ENCODE measurements at regions not wholly inside any gene's neighbourhood (a gene's known extent, or its start where the extent isn't known, plus 50 kb on each side); places are given as distances from the start of the nearest gene placed in this dataset.
"Not testable (repeated sequence)": the region's sequence is repeated elsewhere in the genome, so short reads cannot be mapped to it uniquely, and the experiment has no call there.

DNA sequence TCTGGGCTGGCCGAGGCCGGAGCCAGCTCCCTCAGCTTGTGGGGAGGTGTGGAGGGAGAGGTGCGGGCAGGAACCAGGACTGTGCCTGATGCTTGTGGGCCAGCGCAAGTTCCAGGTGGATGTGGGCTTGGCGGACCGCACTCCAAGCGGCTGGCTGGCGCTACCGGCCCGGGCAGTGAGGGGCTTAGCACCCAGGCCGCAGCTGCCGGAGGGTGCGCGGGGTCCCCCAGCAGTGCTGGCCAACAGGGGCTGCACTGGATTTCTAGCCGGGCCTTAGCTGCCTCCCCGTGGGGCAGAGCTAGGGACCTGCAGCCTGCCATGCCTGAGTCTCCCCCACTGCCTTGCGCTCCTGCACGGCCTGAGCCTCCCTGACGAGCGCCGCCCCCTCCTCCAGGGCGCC lies 242.8 kb downstream of the CCSER2 start:
- DNase-seq (ENCODE audit: low read depth, low spot score): no peak

- peak; percentile 7 for DNase-seq (ENCODE audit: low read depth, low spot score)
Observed at GRCh38 chr10:84574102-84574501, 245.7 kb downstream of the CCSER2 start.

DNA sequence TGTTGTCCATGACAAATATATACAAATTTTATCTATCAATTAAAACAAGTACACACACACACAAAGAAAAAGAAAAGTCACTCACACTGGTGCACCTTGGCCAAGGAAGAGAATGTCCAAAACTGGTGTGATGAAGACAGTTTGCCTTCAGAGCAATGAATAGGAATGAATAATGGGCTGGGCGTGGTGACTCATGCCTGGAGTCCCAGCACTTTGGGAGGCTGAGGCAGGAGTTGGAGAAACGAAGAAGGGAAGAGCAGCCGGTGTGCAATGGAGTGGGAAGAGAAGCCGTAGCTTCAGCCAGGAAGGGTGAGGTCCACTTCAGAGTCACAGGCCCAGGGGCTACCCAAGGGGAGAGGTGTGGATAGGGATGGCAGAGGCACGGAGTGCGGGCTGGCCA lies 253.6 kb downstream of the CCSER2 start:
- no peak for DNase-seq (ENCODE audit: low read depth, low spot score)

GRCh38 chr10:84583501-84583900 lies 255.1 kb downstream of the CCSER2 start:
- DNase-seq (ENCODE audit: low read depth, low spot score): no peak

DNA sequence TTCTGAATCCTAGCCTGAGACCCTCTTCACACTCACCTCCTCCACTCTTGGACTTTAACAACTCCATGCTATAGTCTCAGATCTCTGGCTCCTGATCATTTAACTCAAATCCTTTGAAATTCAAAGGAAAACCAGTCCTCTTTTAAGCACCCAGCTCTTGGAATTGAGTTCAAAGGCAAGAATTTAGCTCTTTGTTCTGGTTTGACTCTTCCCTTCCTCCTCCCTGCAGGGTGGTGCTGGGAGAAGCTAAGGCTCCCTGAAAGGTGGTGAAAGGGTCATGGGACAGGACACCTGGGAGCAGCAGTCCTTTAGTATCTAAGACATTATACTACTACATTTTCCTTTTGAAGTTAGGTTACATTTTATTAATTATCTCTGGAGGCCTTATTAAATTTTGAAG lies 259.4 kb downstream of the CCSER2 start:
- DNase-seq (ENCODE audit: low read depth, low spot score): peak; percentile 65

GRCh38 chr10:84588426-84588825 lies 260.0 kb downstream of the CCSER2 start:
- DNase-seq (ENCODE audit: low read depth, low spot score): no peak

- DNase-seq (ENCODE audit: low read depth, low spot score): no peak
Observed at GRCh38 chr10:84588971-84589370, 260.6 kb downstream of the CCSER2 start.

DNA sequence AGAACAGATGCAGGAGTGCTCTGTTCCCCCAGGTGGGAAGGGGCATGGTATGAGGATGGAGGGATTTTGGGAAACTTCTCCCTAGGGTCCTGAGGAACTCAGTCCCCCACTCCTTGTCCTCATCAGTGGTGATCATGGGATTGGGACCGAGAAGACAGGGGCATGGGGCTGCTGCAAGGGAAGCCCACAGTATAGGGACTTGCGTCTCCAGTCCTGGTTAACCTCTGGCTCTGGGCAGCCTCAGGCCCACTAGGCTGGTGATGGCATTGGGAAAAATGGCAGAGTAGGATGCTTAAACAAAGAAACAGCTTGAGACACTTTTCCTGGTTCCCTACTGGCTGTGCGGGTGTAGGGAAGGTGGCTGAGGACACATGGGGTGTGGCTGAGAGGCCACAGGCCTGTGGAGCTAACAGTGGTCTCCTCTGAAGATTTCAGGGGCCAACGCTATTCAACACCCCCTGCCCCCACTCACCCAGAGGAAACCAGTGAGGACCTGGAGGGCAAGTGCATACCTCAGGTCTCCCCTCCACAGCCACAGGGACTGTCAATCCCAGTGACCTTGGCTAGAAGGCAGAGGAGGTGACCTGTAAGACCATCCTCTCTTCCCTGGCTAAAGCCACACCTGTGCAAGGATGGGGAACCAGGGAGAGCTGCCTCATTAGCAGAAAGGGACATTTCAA lies 261.3 kb downstream of the CCSER2 start:
- DNase-seq (ENCODE audit: low read depth, low spot score): no peak

- no peak for DNase-seq (ENCODE audit: low read depth, low spot score)
Observed at GRCh38 chr10:84590327-84591193, 262.2 kb downstream of the CCSER2 start.

DNA sequence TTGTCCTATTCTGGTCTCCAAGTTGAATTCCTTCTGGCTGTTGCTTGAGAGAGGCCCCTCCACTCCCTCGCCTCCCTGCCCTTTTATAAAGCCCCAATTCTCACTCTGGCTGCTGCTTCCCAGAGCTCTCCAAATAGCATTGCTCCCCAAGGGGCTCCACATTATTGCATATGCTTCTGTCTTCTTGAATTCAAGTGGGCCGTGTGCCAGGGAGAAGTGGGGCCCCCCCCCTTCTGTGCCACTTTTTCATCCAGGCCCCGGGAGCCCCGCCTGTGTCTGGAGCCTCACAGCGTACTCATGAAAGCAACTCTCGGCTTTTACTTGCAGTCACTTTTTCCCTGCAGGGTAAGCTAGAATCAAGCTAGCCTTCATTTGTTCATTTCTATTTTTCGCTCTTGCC lies 265.1 kb downstream of the CCSER2 start:
- no peak for DNase-seq (ENCODE audit: low read depth, low spot score)

DNA sequence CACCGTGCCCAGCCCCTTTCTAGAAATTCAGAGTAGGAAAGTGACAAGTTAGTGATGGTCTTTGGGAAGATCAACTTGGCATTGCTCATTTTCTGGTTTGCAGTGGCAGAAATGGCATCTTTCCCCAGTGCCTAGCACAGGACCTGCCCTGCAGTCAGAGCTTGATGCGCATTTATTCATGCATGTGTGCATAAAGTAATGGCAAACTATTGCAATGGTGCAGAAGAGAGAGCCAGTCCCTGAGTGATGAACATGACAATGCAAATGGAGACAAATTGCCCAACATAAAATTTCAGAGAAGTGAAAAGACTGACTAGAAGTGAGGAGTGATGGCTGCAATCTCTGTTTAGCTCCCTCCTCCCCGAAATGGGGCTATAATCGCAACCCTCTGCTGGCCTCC lies 268.2 kb downstream of the CCSER2 start:
- no peak for DNase-seq (ENCODE audit: low read depth, low spot score)

DNA sequence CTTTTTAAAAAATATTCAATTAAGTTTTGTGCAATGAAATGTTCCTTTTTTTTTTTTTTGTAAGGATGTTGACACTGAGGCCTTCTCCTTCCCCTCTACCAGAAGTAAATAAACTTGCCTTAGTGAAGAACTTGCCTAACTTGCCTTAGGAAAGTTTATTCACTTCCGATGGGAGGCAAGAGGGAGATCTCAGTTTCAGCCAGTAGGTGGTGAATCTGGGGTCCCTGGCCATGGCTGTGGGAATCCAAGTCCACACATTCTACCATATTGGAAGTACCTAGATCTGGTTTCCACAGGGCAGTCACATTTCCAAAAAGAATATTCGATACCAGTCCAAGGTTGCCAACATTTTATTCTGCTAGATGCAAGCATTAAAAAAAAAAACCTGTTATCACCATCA lies 270.9 kb downstream of the CCSER2 start:
- DNase-seq (ENCODE audit: low read depth, low spot score): no peak

- DNase-seq (ENCODE audit: low read depth, low spot score): no peak
Observed at GRCh38 chr10:84600947-84601346, 272.6 kb downstream of the CCSER2 start.

- not testable (repeated sequence) for DNase-seq (ENCODE audit: low read depth, low spot score)
Observed at GRCh38 chr10:84602543-84602942, 274.2 kb downstream of the CCSER2 start.

DNA sequence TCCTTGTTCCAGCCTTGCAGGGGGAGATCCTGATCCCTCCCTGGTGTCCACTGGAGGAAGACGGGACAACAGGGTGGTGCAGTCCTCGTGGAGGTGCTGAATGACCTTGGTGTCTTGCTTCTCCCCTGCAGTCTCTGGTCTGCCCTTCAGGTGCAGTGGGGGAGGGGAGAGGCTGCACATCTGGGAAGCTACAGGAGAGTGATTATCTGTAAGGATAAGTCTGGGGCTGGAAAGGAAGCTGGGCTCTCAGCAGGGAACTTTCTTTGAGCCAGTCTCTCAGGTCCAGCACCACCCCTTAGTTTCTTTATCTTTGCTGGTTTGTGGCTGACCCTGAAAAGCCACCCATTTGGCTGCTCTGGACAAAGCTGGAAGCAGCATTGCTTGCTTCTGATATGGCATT lies 275.6 kb downstream of the CCSER2 start:
- DNase-seq (ENCODE audit: low read depth, low spot score): peak; percentile 34

DNA sequence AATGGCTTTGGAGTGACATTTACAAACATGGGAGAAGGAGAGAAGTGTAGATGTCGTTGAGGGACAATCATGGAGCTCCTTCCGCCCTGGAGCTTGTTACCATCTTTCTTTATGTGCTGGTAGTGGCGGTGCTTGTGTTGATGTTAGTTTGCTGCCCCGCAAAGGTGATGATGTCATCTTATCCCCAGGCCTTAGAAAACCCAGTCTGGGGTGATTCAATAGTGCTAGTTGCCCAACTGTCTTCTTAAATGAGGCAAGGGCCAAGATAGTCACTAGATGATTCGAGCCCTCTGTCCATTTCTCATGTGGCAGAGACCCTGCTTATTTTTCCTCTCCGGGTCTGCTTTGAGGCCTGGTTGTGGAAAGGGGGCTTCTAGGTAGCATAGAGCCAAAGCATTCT lies 277.4 kb downstream of the CCSER2 start:
- DNase-seq (ENCODE audit: low read depth, low spot score): peak; percentile 55

- DNase-seq (ENCODE audit: low read depth, low spot score): no peak
Observed at GRCh38 chr10:84606428-84606827, 278.0 kb downstream of the CCSER2 start.

GRCh38 chr10:84607044-84607443 lies 278.7 kb downstream of the CCSER2 start:
- DNase-seq (ENCODE audit: low read depth, low spot score): no peak

GRCh38 chr10:84607523-84607922 lies 279.1 kb downstream of the CCSER2 start:
- no peak for DNase-seq (ENCODE audit: low read depth, low spot score)

DNA sequence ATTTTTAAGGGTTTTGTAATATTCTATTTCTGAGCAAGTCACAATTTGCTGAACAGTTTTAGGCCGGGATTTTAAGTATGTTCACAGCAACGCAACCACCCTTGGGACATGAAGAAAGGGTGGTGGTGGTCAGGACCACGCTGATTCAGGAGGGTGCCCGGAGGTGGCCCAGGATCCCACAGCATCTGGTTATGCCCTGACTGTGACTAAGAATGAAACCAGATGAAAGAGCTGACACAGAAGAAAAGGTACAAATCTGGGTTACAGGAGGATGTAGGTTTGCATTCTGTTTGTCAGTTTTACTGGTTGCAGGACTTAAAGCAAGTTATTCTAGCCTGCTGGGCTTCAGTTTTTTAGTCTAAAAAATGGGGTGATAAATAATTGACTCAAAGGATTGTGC lies 279.7 kb downstream of the CCSER2 start:
- no peak for DNase-seq (ENCODE audit: low read depth, low spot score)

DNA sequence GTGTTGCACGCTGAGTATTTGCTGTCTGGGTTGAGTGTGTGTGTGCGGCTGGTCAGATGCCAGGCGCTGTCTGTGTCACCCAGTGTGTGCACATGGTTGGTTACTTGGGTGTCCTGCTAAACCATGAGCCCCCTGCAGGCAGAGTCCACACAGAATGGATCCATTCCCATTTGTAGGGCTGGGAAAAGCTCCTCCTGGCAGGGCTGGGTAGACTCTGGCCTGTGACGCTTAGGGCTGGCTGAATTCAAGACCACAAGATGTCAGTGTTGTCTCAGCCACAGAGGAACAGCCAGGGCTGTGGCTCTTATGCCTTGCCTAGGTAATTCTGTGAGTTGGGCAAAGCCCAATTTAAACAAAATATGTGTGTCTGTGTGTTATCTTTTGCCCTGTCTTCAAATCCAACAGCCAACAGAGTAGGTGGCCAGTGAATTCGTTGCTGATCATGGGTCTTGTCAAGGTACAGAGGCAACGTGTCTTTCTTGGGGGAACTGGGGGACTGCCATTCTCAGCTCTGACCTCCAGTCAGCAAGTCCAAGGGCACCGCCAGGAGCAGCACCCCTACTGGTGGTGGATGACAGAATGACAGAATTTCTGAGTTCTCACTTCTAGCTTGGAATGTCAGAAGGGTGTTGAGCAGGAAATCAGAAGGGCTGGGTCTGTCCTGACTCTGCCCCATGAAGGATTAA lies 285.1 kb downstream of the CCSER2 start:
- DNase-seq (ENCODE audit: low read depth, low spot score): peak; percentile 96

- no peak for DNase-seq (ENCODE audit: low read depth, low spot score)
Observed at GRCh38 chr10:84626397-84627087, 298.2 kb downstream of the CCSER2 start.
